ENCODE measurements at regions not wholly inside any gene's neighbourhood (a gene's known extent, or its start where the extent isn't known, plus 50 kb on each side); places are given as distances from the start of the nearest gene placed in this dataset.
A peak's percentile ranks its signal among the peaks of the same experiment; 100 is the strongest.
"Not testable (repeated sequence)": the region's sequence is repeated elsewhere in the genome, so short reads cannot be mapped to it uniquely, and the experiment has no call there.

GRCh38 chr10:38362514-38362913, 268.4 kb downstream of the ZNF37A start:
- not testable (repeated sequence) for H3K4me3 ChIP-seq (ENCODE audit: low read depth, low read length); H3K4me1 ChIP-seq (ENCODE audit: control insufficient read depth, insufficient read depth, low read length); H3K36me3 ChIP-seq (ENCODE audit: control insufficient read depth, insufficient read depth, low read length)

GRCh38 chr10:38364073-38364472, 269.9 kb downstream of the ZNF37A start:
- H3K27me3 ChIP-seq (ENCODE audit: control insufficient read depth, insufficient read depth, low read length); H3K27ac ChIP-seq (ENCODE audit: low read depth, low read length); H3K9me3 ChIP-seq (ENCODE audit: control insufficient read depth, insufficient read depth, low read depth, low read length); H3K9ac ChIP-seq (ENCODE audit: low read length); H3K36me3 ChIP-seq (ENCODE audit: control insufficient read depth, insufficient read depth, low read length); H3K4me1 ChIP-seq (ENCODE audit: control insufficient read depth, insufficient read depth, low read length); H3K4me3 ChIP-seq (ENCODE audit: low read depth, low read length): not testable (repeated sequence)

More at GRCh38 chr10:38362514-38362913, 268.4 kb downstream of the ZNF37A start:
- not testable (repeated sequence) for H3K9ac ChIP-seq (ENCODE audit: low read length); H3K27ac ChIP-seq (ENCODE audit: low read depth, low read length); H3K27me3 ChIP-seq (ENCODE audit: control insufficient read depth, insufficient read depth, low read length)
- H3K9me3 ChIP-seq (ENCODE audit: control insufficient read depth, insufficient read depth, low read depth, low read length): peaks cover 16% of the 10 kb centered on the region; the same call in 1 of the 2 replicates

GRCh38 chr10:38365917-38366316, 271.8 kb downstream of the ZNF37A start:
- H3K4me3 ChIP-seq (ENCODE audit: low read depth, low read length); H3K27ac ChIP-seq (ENCODE audit: low read depth, low read length); H3K4me1 ChIP-seq (ENCODE audit: control insufficient read depth, insufficient read depth, low read length); H3K9me3 ChIP-seq (ENCODE audit: control insufficient read depth, insufficient read depth, low read depth, low read length); H3K9ac ChIP-seq (ENCODE audit: low read length); H3K36me3 ChIP-seq (ENCODE audit: control insufficient read depth, insufficient read depth, low read length); H3K27me3 ChIP-seq (ENCODE audit: control insufficient read depth, insufficient read depth, low read length): not testable (repeated sequence)

- not testable (repeated sequence) for H3K4me3 ChIP-seq (ENCODE audit: low read depth, low read length); H3K36me3 ChIP-seq (ENCODE audit: control insufficient read depth, insufficient read depth, low read length); H3K4me1 ChIP-seq (ENCODE audit: control insufficient read depth, insufficient read depth, low read length); H3K27ac ChIP-seq (ENCODE audit: low read depth, low read length); H3K9ac ChIP-seq (ENCODE audit: low read length); H3K27me3 ChIP-seq (ENCODE audit: control insufficient read depth, insufficient read depth, low read length)
- H3K9me3 ChIP-seq (ENCODE audit: control insufficient read depth, insufficient read depth, low read depth, low read length): peaks cover 11% of the 10 kb centered on the region; the same call in 1 of the 2 replicates
These were observed 289.7 kb downstream of the ZNF37A start for GRCh38 chr10:38383800-38384199.

GRCh38 chr10:38386869-38387268, 292.7 kb downstream of the ZNF37A start:
- H3K36me3 ChIP-seq (ENCODE audit: control insufficient read depth, insufficient read depth, low read length); H3K4me3 ChIP-seq (ENCODE audit: low read depth, low read length); H3K9ac ChIP-seq (ENCODE audit: low read length); H3K27me3 ChIP-seq (ENCODE audit: control insufficient read depth, insufficient read depth, low read length); H3K4me1 ChIP-seq (ENCODE audit: control insufficient read depth, insufficient read depth, low read length); H3K27ac ChIP-seq (ENCODE audit: low read depth, low read length): not testable (repeated sequence)
- H3K9me3 ChIP-seq (ENCODE audit: control insufficient read depth, insufficient read depth, low read depth, low read length): peaks cover 11% of the 10 kb centered on the region; the same call in 1 of the 2 replicates

- not testable (repeated sequence) for H3K27me3 ChIP-seq (ENCODE audit: control insufficient read depth, insufficient read depth, low read length); H3K4me3 ChIP-seq (ENCODE audit: low read depth, low read length); H3K36me3 ChIP-seq (ENCODE audit: control insufficient read depth, insufficient read depth, low read length); H3K9me3 ChIP-seq (ENCODE audit: control insufficient read depth, insufficient read depth, low read depth, low read length); H3K9ac ChIP-seq (ENCODE audit: low read length); H3K27ac ChIP-seq (ENCODE audit: low read depth, low read length); H3K4me1 ChIP-seq (ENCODE audit: control insufficient read depth, insufficient read depth, low read length)
These were observed 296.6 kb downstream of the ZNF37A start for GRCh38 chr10:38390725-38391124.

- H3K27me3 ChIP-seq (ENCODE audit: control insufficient read depth, insufficient read depth, low read length); H3K4me3 ChIP-seq (ENCODE audit: low read depth, low read length); H3K27ac ChIP-seq (ENCODE audit: low read depth, low read length); H3K4me1 ChIP-seq (ENCODE audit: control insufficient read depth, insufficient read depth, low read length); H3K9me3 ChIP-seq (ENCODE audit: control insufficient read depth, insufficient read depth, low read depth, low read length); H3K36me3 ChIP-seq (ENCODE audit: control insufficient read depth, insufficient read depth, low read length); H3K9ac ChIP-seq (ENCODE audit: low read length): not testable (repeated sequence)
These were observed 301.3 kb downstream of the ZNF37A start for GRCh38 chr10:38395465-38395864.

GRCh38 chr10:38396178-38396954, 302.2 kb downstream of the ZNF37A start:
- not testable (repeated sequence) for H3K4me3 ChIP-seq (ENCODE audit: low read depth, low read length); H3K27me3 ChIP-seq (ENCODE audit: control insufficient read depth, insufficient read depth, low read length); H3K9me3 ChIP-seq (ENCODE audit: control insufficient read depth, insufficient read depth, low read depth, low read length); H3K4me1 ChIP-seq (ENCODE audit: control insufficient read depth, insufficient read depth, low read length); H3K9ac ChIP-seq (ENCODE audit: low read length); H3K36me3 ChIP-seq (ENCODE audit: control insufficient read depth, insufficient read depth, low read length); H3K27ac ChIP-seq (ENCODE audit: low read depth, low read length)

GRCh38 chr10:38401565-38401964, 307.4 kb downstream of the ZNF37A start:
- H3K9ac ChIP-seq (ENCODE audit: low read length); H3K27ac ChIP-seq (ENCODE audit: low read depth, low read length); H3K4me3 ChIP-seq (ENCODE audit: low read depth, low read length); H3K4me1 ChIP-seq (ENCODE audit: control insufficient read depth, insufficient read depth, low read length); H3K27me3 ChIP-seq (ENCODE audit: control insufficient read depth, insufficient read depth, low read length); H3K36me3 ChIP-seq (ENCODE audit: control insufficient read depth, insufficient read depth, low read length); H3K9me3 ChIP-seq (ENCODE audit: control insufficient read depth, insufficient read depth, low read depth, low read length): not testable (repeated sequence)

- not testable (repeated sequence) for H3K9me3 ChIP-seq (ENCODE audit: control insufficient read depth, insufficient read depth, low read depth, low read length); H3K27ac ChIP-seq (ENCODE audit: low read depth, low read length); H3K4me1 ChIP-seq (ENCODE audit: control insufficient read depth, insufficient read depth, low read length); H3K27me3 ChIP-seq (ENCODE audit: control insufficient read depth, insufficient read depth, low read length); H3K9ac ChIP-seq (ENCODE audit: low read length); H3K36me3 ChIP-seq (ENCODE audit: control insufficient read depth, insufficient read depth, low read length)
- peak overlapping the region; percentile 23; the same call in 1 of the 2 replicates for H3K4me3 ChIP-seq (ENCODE audit: low read depth, low read length)
These were observed 308.6 kb downstream of the ZNF37A start for GRCh38 chr10:38402442-38403346.

GRCh38 chr10:38403347-38404117, 309.4 kb downstream of the ZNF37A start:
- H3K27ac ChIP-seq (ENCODE audit: low read depth, low read length); H3K27me3 ChIP-seq (ENCODE audit: control insufficient read depth, insufficient read depth, low read length); H3K9me3 ChIP-seq (ENCODE audit: control insufficient read depth, insufficient read depth, low read depth, low read length); H3K36me3 ChIP-seq (ENCODE audit: control insufficient read depth, insufficient read depth, low read length); H3K9ac ChIP-seq (ENCODE audit: low read length); H3K4me3 ChIP-seq (ENCODE audit: low read depth, low read length); H3K4me1 ChIP-seq (ENCODE audit: control insufficient read depth, insufficient read depth, low read length): not testable (repeated sequence)

All from HUES6 (cell line).